C4-2B (cell line): ENCODE measurements at regions not wholly inside any gene's neighbourhood (a gene's known extent, or its start where the extent isn't known, plus 50 kb on each side); places are given as distances from the start of the nearest gene placed in this dataset.

Source experiments
- ZFX ChIP-seq: fragments of 450-650 bp; IDR thresholded peaks from 2 replicates; pipeline ENCODE4 v1.6.1; 2017
- TF ChIP-seq, protein P1 (sequence below): fragments of 450-650 bp; conservative IDR thresholded peaks from 2 replicates; pipeline ENCODE4 v1.5.1; 2017; ENCODE audit warnings: mild to moderate bottlenecking

DNA sequence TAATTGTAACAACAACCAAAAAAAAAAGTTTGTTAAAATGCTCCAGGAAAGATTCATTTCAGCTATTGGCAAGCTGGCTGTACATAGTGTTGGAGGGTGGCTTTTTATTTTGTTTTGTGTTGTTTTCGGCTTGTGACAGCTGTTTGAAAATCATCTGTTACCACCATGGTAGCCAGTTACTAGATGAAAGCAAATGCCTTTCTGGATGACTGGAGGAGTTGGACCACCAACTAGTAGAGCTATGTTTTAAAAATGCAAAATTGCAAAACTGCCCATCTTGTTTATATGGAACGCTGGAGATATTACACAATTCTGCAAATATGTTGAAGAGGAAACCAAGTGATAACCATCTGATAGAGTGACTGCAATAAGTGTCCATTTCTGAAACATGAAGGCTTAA lies 53.2 kb upstream of the TNIP3 start:
- TF ChIP-seq, protein P1, sequence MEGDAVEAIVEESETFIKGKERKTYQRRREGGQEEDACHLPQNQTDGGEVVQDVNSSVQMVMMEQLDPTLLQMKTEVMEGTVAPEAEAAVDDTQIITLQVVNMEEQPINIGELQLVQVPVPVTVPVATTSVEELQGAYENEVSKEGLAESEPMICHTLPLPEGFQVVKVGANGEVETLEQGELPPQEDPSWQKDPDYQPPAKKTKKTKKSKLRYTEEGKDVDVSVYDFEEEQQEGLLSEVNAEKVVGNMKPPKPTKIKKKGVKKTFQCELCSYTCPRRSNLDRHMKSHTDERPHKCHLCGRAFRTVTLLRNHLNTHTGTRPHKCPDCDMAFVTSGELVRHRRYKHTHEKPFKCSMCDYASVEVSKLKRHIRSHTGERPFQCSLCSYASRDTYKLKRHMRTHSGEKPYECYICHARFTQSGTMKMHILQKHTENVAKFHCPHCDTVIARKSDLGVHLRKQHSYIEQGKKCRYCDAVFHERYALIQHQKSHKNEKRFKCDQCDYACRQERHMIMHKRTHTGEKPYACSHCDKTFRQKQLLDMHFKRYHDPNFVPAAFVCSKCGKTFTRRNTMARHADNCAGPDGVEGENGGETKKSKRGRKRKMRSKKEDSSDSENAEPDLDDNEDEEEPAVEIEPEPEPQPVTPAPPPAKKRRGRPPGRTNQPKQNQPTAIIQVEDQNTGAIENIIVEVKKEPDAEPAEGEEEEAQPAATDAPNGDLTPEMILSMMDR: no peak
- no peak for TF ChIP-seq ZFX
